ENCODE measurements at regions not wholly inside any gene's neighbourhood (a gene's known extent, or its start where the extent isn't known, plus 50 kb on each side); places are given as distances from the start of the nearest gene placed in this dataset.
"Not testable (repeated sequence)": the region's sequence is repeated elsewhere in the genome, so short reads cannot be mapped to it uniquely, and the experiment has no call there.

DNA sequence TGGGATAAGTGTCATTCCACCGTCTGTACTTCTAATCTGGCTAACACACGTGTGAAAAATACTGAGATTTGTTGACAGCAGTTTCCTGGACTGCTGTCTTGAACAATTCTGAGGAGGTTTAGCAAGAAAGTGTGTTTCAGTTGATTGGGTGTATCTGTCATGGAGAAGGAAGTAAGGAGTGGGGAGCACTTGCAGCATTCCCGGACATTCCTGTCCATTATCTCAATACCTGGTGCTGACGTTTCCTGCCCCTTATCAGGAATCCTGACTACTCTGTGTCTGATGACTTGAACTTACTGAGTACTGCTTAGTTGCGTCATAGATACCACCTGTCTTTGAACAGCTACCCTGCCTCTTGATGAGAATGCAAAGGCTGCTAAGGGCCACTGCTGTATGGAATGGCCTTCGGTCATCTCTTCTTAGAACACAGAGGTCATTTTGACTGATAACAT, 72.0 kb upstream of the VKORC1L1 start:
- H3K4me3 ChIP-seq (replicated peaks; ENCODE audit: low read depth, low read length): no peak overlapping the region
- TF ChIP-seq, protein P1, sequence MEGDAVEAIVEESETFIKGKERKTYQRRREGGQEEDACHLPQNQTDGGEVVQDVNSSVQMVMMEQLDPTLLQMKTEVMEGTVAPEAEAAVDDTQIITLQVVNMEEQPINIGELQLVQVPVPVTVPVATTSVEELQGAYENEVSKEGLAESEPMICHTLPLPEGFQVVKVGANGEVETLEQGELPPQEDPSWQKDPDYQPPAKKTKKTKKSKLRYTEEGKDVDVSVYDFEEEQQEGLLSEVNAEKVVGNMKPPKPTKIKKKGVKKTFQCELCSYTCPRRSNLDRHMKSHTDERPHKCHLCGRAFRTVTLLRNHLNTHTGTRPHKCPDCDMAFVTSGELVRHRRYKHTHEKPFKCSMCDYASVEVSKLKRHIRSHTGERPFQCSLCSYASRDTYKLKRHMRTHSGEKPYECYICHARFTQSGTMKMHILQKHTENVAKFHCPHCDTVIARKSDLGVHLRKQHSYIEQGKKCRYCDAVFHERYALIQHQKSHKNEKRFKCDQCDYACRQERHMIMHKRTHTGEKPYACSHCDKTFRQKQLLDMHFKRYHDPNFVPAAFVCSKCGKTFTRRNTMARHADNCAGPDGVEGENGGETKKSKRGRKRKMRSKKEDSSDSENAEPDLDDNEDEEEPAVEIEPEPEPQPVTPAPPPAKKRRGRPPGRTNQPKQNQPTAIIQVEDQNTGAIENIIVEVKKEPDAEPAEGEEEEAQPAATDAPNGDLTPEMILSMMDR (IDR thresholded peaks at IDR 0.05; ENCODE audit: low read length, missing control alignments): no peak
- DNase-seq (ENCODE audit: low read depth): peak; percentile 29

DNA sequence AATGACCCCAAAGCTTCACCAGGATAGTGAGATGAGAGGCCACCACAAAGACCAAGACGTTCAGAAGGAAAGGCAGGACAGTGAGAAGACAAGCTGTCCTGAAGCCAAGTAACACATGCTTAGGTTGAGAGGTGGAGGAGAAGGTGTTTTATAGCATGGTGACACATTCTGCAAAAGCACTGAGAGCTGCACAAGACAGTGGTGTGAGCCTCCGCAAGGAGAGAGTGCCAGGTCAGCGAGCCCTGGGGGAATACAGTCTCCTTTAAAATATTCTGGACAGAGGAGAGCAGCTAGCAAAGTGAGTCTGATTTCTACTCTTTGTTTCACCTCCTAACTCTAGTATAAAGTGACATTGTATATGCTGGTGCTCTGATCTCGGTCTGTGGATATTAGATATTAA, 68.0 kb upstream of the VKORC1L1 start:
- DNase-seq (ENCODE audit: low read depth): no peak
- no peak overlapping the region for H3K4me3 ChIP-seq (replicated peaks; ENCODE audit: low read depth, low read length)
- TF ChIP-seq, protein P1 (IDR thresholded peaks at IDR 0.05; ENCODE audit: low read length, missing control alignments): no peak

DNA sequence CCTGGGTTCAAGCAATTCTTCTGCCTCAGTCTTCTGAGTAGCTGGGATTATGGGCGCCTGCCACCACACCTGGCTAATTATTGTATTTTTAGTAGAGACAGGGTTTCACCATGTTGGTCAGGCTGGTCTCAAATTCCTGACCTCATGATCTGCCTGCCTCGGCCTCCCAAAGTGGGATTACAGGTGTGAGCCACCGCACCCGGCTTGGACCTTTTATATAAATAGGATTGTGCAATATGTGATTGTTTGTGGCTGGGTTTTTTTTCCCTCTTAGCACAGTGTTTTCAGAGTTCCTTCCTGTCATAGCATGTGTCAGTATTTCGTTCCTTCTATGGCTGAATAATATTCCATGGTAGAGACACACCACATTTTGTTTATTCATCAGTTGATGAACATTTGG, 65.8 kb upstream of the VKORC1L1 start:
- not testable (repeated sequence) for DNase-seq (ENCODE audit: low read depth); H3K4me3 ChIP-seq (replicated peaks; ENCODE audit: low read depth, low read length)

DNA sequence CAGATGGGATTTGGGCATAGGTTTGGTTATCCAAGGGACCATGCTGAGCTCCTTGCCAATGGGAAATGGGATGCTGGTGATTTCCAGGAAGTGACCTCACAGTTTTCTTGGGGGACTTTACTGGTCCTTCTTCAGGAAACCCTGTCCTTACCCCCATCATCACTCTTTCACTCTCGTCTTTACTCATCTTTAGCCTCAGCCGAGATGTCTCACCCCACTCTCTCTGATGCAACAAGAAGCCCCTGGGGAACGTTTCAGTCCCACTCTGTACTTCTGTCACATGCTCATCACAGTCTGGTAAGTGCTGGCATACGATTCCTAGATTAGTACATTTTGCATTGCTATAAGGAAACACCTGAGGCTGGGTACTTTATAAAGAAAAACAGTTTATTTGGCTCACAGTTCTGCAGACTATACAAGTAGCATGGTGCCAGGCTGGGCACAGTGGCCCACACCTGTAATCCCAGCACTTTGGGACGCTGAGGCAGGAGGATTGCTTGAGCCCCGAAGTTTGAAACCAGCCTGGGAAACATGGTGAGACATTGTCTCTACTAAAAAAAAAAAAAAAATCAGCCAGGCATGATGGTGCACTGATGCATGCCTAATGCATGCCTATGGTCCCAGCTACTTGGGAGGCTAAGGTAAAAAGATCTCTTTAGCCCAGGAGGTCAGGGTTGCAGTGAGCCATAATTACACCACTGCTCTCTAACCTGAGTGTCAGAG, 63.5 kb upstream of the VKORC1L1 start:
- TF ChIP-seq, protein P1 (IDR thresholded peaks at IDR 0.05; ENCODE audit: low read length, missing control alignments): no peak
- no peak overlapping the region for H3K4me3 ChIP-seq (replicated peaks; ENCODE audit: low read depth, low read length)
- DNase-seq (ENCODE audit: low read depth): no peak

DNA sequence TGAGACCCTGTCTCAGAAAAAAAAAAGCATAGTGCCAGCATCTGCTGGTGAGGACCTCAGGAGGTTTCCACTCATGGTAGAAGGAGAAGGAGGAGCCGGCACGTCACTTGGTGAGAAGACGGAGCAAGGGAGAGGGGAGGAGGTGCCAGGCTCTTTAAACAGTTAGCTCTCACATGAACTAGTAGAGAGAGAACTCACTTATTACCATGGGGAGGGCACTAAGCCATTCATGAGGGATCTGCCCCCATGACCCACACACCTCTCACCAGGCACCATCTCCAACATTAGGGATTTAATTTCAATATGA, 62.9 kb upstream of the VKORC1L1 start:
- TF ChIP-seq, protein P1 (IDR thresholded peaks at IDR 0.05; ENCODE audit: low read length, missing control alignments): no peak
- no peak for DNase-seq (ENCODE audit: low read depth)
- H3K4me3 ChIP-seq (replicated peaks; ENCODE audit: low read depth, low read length): no peak overlapping the region

DNA sequence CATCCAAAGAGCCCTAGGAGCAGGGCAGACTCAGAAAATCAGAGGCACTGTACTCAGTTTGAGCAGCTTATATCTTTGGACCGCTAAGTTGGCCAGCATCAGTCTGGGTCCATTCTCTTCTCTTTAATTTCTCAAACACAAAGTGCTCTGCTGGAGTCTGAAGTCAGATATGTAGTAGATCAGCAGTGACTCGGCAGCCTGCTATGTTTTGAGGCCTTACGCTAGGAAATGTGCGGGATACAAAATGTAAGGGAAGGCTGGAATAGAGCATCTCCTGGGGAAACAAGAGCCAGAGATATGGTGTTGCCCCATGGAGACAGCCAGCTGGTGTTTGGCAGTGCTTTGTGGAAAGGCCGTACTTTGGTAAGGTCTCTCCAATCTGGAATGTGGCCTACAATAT, 60.6 kb upstream of the VKORC1L1 start:
- peak; percentile 32 for DNase-seq (ENCODE audit: low read depth)
- TF ChIP-seq, protein P1 (IDR thresholded peaks at IDR 0.05; ENCODE audit: low read length, missing control alignments): no peak
- no peak overlapping the region for H3K4me3 ChIP-seq (replicated peaks; ENCODE audit: low read depth, low read length)

DNA sequence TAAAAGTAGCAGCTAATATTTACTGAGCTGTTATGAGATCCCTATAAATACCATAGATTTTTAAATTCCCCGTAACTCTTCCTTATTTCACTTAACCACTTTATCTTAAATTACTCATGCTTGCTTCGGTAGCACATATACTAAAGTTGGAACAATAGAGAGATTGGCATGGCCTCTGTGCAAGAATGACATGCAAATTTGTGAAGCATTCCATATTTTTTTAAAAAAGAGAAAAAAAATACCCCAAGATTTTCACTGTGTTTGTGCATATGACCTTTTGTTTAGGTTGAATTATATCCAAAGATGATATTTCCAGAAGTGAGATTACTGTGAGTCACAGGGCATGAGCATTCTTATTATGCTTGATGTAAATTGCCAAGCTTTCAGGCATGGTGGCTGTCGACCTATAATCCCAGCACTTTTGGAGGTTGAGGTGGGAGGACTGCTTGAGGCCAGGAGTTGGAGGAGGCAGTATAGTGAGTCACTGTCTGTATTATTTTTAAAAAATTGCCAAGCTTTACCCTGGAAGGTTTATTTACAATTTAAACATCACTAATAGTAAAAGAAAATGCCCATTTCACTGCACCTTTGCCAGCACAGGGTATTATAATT, 58.2 kb upstream of the VKORC1L1 start:
- DNase-seq (ENCODE audit: low read depth): peak; percentile 64

DNA sequence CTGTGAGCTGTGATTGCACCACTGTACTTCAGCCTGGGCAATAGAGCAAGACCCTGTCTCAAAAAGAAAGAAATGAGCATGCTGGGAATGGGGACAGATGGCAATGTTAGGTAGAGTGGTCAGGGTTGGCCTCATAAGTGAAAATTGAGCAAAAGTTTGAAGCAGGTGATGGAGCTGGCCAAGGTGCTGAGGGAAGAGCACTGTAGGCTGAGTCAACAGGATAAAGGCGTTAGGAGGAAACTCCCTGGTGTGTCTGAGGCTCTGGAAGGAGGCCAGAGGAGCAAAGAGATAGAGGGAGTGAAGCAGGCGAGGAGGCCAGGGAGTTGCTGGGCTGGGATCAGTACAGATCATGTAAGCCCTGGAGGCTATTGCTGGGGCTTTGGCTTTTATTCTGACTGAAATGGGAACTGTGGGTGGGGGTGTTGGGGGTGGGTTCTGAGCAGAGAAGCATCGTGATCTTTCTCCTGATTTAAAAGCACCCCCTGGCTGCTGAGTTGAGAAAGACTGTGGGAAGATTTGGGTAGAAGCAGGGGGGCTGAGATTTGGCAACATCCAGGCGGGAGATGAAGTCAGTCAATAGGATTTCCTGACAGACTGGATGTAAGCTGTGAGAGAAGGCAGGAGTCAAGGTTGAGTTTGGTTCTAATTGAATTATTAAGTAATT, 52.5 kb upstream of the VKORC1L1 start:
- TF ChIP-seq, protein P1 (IDR thresholded peaks at IDR 0.05; ENCODE audit: low read length, missing control alignments): no peak

More for the DNA sequence above, 58.2 kb upstream of the VKORC1L1 start:
- not testable (repeated sequence) for H3K4me3 ChIP-seq (replicated peaks; ENCODE audit: low read depth, low read length)

More for the DNA sequence above, 52.5 kb upstream of the VKORC1L1 start:
- no peak overlapping the region for H3K4me3 ChIP-seq (replicated peaks; ENCODE audit: low read depth, low read length)
- peak; percentile 20 for DNase-seq (ENCODE audit: low read depth)
